Neutrophil (primary cell): ENCODE measurements at regions not wholly inside any gene's neighbourhood (a gene's known extent, or its start where the extent isn't known, plus 50 kb on each side); places are given as distances from the start of the nearest gene placed in this dataset.

Source experiments
- H3K27ac ChIP-seq: fragments of 200-600 bp; sonication (generic); 2 replicates; pipeline ENCODE4 v1.5.1; 2016; ENCODE audit warnings: mild to moderate bottlenecking, moderate library complexity
- H3K27me3 ChIP-seq: fragments of 200-600 bp; sonication (generic); 2 replicates; pipeline ENCODE4 v1.6.0; 2016; ENCODE audit warnings: mild to moderate bottlenecking
- H3K36me3 ChIP-seq: fragments of 200-600 bp; sonication (generic); 2 replicates; pipeline ENCODE4 v1.5.1; 2017
- H3K4me1 ChIP-seq, 2 experiments: fragments of 200-600 bp in 1 of 2; sonication (generic) in 1 of 2; 1 replicate in 1 of 2; 2 replicates in 1 of 2; pipeline versions ENCODE4 v1.5.1 to v1.6.1; 2013 to 2016; ENCODE audit warnings: low read depth in 1 of 2, low read length in 1 of 2, mild to moderate bottlenecking in 1 of 2, moderate library complexity in 1 of 2; ENCODE audit not compliant: control insufficient read depth in 1 of 2, insufficient read depth in 1 of 2
- H3K4me3 ChIP-seq, 2 experiments: fragments of 200-600 bp in 1 of 2; sonication (generic) in 1 of 2; 1 replicate in 1 of 2; 2 replicates in 1 of 2; pipeline ENCODE4 v1.5.1; 2013 to 2016; ENCODE audit warnings: low read depth in 1 of 2, low read length in 1 of 2, mild to moderate bottlenecking in 1 of 2, moderate library complexity in 1 of 2
- H3K9me3 ChIP-seq: fragments of 200-600 bp; sonication (generic); 2 replicates; pipeline ENCODE4 v1.5.1; 2016
- CTCF ChIP-seq: fragments of 200-600 bp; sonication (generic); IDR thresholded peaks from 2 replicates; pipeline ENCODE4 v1.5.1; 2016; ENCODE audit warnings: antibody characterized with exemption

GRCh38 chr1:67582625-67583461 lies 102.2 kb upstream of the GADD45A start:
- Histone ChIP-seq H3K36me3 (no peaks in the 10 kb centered on the region), H3K9me3 (no peaks in the 10 kb centered on the region), H3K4me3 (no peak overlapping the region), H3K4me1 (no peaks in the 10 kb centered on the region), H3K27me3 (no peaks in the 10 kb centered on the region), H3K27ac (no peak overlapping the region)
- TF ChIP-seq CTCF = no peak

GRCh38 chr1:67583462-67583950 lies 101.5 kb upstream of the GADD45A start:
- no peaks in the 10 kb centered on the region for H3K36me3 ChIP-seq
- H3K4me1 ChIP-seq = no peaks in the 10 kb centered on the region
- H3K27ac ChIP-seq = no peak overlapping the region
- no peak for TF ChIP-seq CTCF
- H3K4me3 ChIP-seq = no peak overlapping the region
- no peaks in the 10 kb centered on the region for H3K9me3 ChIP-seq
- H3K27me3 ChIP-seq = no peaks in the 10 kb centered on the region

GRCh38 chr1:67584938-67585337 lies 100.1 kb upstream of the GADD45A start:
- no peak overlapping the region for H3K4me3 ChIP-seq
- TF ChIP-seq CTCF = no peak

GRCh38 chr1:67586596-67586995 lies 98.4 kb upstream of the GADD45A start:
- no peak for TF ChIP-seq CTCF
- Histone ChIP-seq H3K27me3 (peaks cover 6% of the 10 kb centered on the region), H3K9me3 (no peaks in the 10 kb centered on the region), H3K27ac (no peak overlapping the region), H3K36me3 (no peaks in the 10 kb centered on the region), H3K4me1 (no peaks in the 10 kb centered on the region), H3K4me3 (no peak overlapping the region)

More at GRCh38 chr1:67584938-67585337, 100.1 kb upstream of the GADD45A start:
- H3K36me3 ChIP-seq = no peaks in the 10 kb centered on the region
- no peaks in the 10 kb centered on the region for H3K4me1 ChIP-seq
- H3K27ac ChIP-seq = no peak overlapping the region
- H3K27me3 ChIP-seq = peaks cover 6% of the 10 kb centered on the region
- H3K9me3 ChIP-seq = no peaks in the 10 kb centered on the region

- Histone ChIP-seq H3K27ac (no peak overlapping the region), H3K36me3 (no peaks in the 10 kb centered on the region), H3K4me1 (no peaks in the 10 kb centered on the region), H3K27me3 (peaks cover 6% of the 10 kb centered on the region), H3K9me3 (no peaks in the 10 kb centered on the region), H3K4me3 (no peak overlapping the region)
- no peak for TF ChIP-seq CTCF
Measured at GRCh38 chr1:67588178-67588855, 96.7 kb upstream of the GADD45A start.
